ENCODE measurements at regions not wholly inside any gene's neighbourhood (a gene's known extent, or its start where the extent isn't known, plus 50 kb on each side); places are given as distances from the start of the nearest gene placed in this dataset.

DNA sequence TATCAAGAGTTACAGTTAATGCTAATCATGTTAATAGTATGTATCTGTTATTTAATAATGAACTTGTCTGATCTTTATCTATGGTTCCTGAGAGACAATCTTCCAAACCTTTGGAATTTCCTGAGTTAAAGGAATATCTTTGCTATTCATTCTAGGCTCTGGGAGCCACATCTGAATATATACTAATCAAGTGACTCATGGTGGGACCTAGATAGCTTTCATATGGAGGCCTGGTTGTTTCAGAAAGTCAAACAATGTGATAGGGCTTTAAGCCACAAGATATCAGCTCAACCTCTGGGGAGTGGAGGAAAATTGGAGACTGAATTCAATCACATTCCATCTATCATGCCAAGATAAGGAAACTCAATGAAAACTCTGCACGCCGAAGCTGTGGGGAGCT, 746.4 kb downstream of the TNS3 start:
- Histone ChIP-seq H3K27me3 (no peaks in the 10 kb centered on the region), H3K4me3 (replicated peaks in 1 of 3) (no peak overlapping the region), H3K4me1 (no peaks in the 10 kb centered on the region), H3K36me3 (no peaks in the 10 kb centered on the region), H3K9me3 (no peaks in the 10 kb centered on the region), H3K27ac (no peak overlapping the region)
- TF ChIP-seq POLR2A (IDR thresholded peaks at IDR 0.05), result no peak
- TF ChIP-seq, protein P1, sequence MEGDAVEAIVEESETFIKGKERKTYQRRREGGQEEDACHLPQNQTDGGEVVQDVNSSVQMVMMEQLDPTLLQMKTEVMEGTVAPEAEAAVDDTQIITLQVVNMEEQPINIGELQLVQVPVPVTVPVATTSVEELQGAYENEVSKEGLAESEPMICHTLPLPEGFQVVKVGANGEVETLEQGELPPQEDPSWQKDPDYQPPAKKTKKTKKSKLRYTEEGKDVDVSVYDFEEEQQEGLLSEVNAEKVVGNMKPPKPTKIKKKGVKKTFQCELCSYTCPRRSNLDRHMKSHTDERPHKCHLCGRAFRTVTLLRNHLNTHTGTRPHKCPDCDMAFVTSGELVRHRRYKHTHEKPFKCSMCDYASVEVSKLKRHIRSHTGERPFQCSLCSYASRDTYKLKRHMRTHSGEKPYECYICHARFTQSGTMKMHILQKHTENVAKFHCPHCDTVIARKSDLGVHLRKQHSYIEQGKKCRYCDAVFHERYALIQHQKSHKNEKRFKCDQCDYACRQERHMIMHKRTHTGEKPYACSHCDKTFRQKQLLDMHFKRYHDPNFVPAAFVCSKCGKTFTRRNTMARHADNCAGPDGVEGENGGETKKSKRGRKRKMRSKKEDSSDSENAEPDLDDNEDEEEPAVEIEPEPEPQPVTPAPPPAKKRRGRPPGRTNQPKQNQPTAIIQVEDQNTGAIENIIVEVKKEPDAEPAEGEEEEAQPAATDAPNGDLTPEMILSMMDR (IDR thresholded peaks at IDR 0.05), result no peak
- 96 to 98% methylated on average over 2 of the region's 2 CpGs for WGBS, 2 donors
- DNase-seq, result no peak
- intact Hi-C loops (cut with DNase I), result no loop called here

DNA sequence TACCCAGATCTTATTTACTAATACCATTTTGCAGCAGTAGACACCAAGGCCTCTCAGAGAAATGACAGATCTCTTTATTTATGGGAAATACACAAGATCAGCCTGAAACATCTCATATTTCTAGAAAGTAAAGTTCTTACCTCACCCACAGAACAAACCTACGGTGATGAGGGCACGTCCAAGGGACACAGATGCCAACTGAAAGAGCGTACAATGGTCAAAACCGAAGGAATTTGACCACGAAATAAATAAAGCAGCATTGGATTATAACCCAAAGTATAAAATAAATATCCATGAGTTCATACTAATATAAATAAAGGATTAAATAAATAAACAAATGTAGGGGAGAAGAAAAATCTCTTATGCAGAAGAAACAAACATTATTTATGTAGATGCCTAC, 747.0 kb downstream of the TNS3 start:
- TF ChIP-seq, protein P1 (IDR thresholded peaks at IDR 0.05), result no peak
- TF ChIP-seq POLR2A (IDR thresholded peaks at IDR 0.05), result no peak
- Histone ChIP-seq H3K27me3 (no peaks in the 10 kb centered on the region), H3K27ac (no peak overlapping the region), H3K4me1 (no peaks in the 10 kb centered on the region), H3K36me3 (no peaks in the 10 kb centered on the region), H3K9me3 (no peaks in the 10 kb centered on the region), H3K4me3 (replicated peaks in 1 of 3) (no peak overlapping the region)
- 91 to 95% methylated on average over 5 of the region's 5 CpGs for WGBS, 2 donors
- intact Hi-C loops (cut with DNase I), result no loop called here
- no peak for DNase-seq

DNA sequence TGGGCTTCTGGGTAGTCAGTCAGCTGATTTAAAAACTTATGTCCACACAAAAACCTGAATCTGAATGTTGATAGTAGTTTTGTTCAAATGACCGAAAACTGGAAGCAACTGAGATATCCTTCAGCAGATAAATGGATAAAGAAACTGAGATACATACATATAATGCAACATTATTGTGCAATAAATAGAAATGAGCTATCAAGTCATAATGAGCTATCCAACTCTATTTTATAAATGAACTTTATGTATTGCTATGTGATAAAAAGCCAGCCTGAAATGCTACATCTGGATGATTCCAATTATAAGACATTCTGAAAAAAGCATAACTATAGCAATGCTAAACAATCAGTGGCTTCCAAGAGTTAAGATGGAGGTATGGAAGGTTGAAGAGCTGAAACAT, 748.7 kb downstream of the TNS3 start:
- Histone ChIP-seq H3K9me3 (no peaks in the 10 kb centered on the region), H3K36me3 (no peaks in the 10 kb centered on the region), H3K4me1 (no peaks in the 10 kb centered on the region), H3K27ac (no peak overlapping the region), H3K4me3 (replicated peaks in 1 of 3) (no peak overlapping the region), H3K27me3 (no peaks in the 10 kb centered on the region)
- TF ChIP-seq POLR2A (IDR thresholded peaks at IDR 0.05), result no peak
- TF ChIP-seq, protein P1 (IDR thresholded peaks at IDR 0.05), result no peak
- 87 to 96% methylated on average over 1 of the region's 1 CpG for WGBS, 2 donors
- DNase-seq, result no peak
- intact Hi-C loops (cut with DNase I), result no loop called here

DNA sequence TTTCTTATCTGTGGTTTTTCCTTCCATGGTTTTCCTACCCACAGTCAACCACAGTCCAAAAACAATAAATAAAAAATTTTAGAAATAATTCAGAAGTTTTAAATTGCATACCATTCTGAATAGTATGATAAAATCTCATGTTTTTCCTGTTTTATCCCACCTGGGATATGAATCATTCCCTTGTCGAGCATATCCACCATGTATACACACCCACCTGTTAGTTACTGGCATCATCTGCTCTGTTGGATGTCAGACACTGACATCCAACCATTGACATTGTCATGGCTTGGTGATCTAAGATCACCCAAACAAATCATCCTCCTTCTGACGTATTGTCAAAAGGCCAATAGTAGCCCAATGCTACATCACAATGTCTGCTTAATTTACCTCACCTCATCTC, 749.8 kb downstream of the TNS3 start:
- intact Hi-C loops (cut with DNase I), result no loop called here
- TF ChIP-seq, protein P1 (IDR thresholded peaks at IDR 0.05), result no peak
- TF ChIP-seq POLR2A (IDR thresholded peaks at IDR 0.05), result no peak
- 87 to 88% methylated on average over 2 of the region's 2 CpGs for WGBS, 2 donors
- DNase-seq, result no peak
- H3K27me3 ChIP-seq, result no peaks in the 10 kb centered on the region
- H3K36me3 ChIP-seq, result no peaks in the 10 kb centered on the region
- H3K9me3 ChIP-seq, result no peaks in the 10 kb centered on the region
- H3K4me3 ChIP-seq (replicated peaks in 1 of 3), result no peak overlapping the region
- no peaks in the 10 kb centered on the region for H3K4me1 ChIP-seq
- H3K27ac ChIP-seq, result no peak overlapping the region

DNA sequence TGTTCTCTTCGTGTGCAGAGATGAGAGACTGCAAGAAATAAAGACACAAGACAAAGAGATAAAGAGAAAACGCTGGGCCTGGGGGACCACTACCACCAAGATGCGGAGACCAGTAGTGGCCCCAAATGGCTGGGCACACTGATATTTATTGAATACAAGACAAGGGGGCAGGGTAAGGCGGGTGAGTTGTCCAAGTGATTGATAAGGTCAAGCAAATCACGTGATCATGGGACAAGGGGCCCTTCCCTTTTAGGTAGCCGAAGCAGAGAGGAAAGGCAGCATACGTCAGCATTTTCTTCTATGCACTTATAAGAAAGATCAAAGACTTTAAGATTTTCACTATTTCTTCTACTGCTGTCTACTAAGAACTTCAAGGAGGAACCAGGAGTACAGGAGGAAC, 762.1 kb downstream of the TNS3 start:
- no peak for DNase-seq
- H3K36me3 ChIP-seq, result no peaks in the 10 kb centered on the region
- no peaks in the 10 kb centered on the region for H3K4me1 ChIP-seq
- H3K9me3 ChIP-seq, result no peaks in the 10 kb centered on the region
- no peak overlapping the region for H3K4me3 ChIP-seq (replicated peaks in 1 of 3)
- H3K27me3 ChIP-seq, result no peaks in the 10 kb centered on the region
- 92 to 94% methylated on average over 7 of the region's 7 CpGs for WGBS, 2 donors
- TF ChIP-seq POLR2A (IDR thresholded peaks at IDR 0.05), result no peak
- TF ChIP-seq, protein P1 (IDR thresholded peaks at IDR 0.05), result no peak
- intact Hi-C loops (cut with DNase I), result no loop called here
- H3K27ac ChIP-seq, result no peak overlapping the region

Measured in thyroid gland (tissue), 4 donors.